HL-60 (cell line): ENCODE measurements at regions not wholly inside any gene's neighbourhood (a gene's known extent, or its start where the extent isn't known, plus 50 kb on each side); places are given as distances from the start of the nearest gene placed in this dataset.

Experiments
- SPI1 ChIP-seq: IDR thresholded peaks from 2 replicates; pipeline ENCODE4 v1.6.1; 2012; ENCODE audit warnings: low read depth, mild to moderate bottlenecking, borderline replicate concordance
- TF ChIP-seq, protein P1 (sequence below): IDR thresholded peaks from one replicate; pipeline ENCODE4 v1.5.1; 2011; ENCODE audit warnings: low read length, control low read depth, inconsistent platforms; ENCODE audit not compliant: insufficient read depth
- TF ChIP-seq, protein P2 (sequence below): IDR thresholded peaks from 2 replicates; pipeline ENCODE4 v1.6.1; 2012; ENCODE audit warnings: low read depth; ENCODE audit not compliant: insufficient replicate concordance

DNA sequence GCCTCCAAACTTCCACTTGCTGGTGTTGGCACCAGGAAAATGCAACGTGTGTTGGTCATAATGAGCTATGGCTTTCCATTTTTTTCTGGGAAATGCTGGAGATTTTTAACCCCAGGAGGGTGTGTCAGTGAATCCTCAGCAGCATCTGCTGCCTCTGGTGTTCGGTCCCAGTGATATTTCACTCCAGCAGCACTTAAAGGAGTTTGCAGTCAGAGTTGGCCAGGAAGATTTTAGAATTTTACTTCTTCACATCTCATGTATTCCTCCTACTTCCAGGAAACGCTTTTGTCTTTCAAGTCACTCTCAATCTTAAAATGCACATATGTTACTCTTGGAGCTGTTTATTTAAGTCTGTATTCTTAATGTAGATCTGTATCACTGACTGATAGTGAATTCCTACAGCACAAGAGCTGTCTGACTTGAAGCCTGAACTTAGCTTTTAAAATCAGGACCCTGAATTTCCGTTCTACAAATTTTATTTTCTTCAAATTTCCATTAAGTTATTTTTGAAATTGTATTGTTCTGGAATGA, 903.4 kb upstream of the SLC10A2 start:
- TF ChIP-seq, protein P1, sequence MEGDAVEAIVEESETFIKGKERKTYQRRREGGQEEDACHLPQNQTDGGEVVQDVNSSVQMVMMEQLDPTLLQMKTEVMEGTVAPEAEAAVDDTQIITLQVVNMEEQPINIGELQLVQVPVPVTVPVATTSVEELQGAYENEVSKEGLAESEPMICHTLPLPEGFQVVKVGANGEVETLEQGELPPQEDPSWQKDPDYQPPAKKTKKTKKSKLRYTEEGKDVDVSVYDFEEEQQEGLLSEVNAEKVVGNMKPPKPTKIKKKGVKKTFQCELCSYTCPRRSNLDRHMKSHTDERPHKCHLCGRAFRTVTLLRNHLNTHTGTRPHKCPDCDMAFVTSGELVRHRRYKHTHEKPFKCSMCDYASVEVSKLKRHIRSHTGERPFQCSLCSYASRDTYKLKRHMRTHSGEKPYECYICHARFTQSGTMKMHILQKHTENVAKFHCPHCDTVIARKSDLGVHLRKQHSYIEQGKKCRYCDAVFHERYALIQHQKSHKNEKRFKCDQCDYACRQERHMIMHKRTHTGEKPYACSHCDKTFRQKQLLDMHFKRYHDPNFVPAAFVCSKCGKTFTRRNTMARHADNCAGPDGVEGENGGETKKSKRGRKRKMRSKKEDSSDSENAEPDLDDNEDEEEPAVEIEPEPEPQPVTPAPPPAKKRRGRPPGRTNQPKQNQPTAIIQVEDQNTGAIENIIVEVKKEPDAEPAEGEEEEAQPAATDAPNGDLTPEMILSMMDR: no peak
- TF ChIP-seq, protein P2, sequence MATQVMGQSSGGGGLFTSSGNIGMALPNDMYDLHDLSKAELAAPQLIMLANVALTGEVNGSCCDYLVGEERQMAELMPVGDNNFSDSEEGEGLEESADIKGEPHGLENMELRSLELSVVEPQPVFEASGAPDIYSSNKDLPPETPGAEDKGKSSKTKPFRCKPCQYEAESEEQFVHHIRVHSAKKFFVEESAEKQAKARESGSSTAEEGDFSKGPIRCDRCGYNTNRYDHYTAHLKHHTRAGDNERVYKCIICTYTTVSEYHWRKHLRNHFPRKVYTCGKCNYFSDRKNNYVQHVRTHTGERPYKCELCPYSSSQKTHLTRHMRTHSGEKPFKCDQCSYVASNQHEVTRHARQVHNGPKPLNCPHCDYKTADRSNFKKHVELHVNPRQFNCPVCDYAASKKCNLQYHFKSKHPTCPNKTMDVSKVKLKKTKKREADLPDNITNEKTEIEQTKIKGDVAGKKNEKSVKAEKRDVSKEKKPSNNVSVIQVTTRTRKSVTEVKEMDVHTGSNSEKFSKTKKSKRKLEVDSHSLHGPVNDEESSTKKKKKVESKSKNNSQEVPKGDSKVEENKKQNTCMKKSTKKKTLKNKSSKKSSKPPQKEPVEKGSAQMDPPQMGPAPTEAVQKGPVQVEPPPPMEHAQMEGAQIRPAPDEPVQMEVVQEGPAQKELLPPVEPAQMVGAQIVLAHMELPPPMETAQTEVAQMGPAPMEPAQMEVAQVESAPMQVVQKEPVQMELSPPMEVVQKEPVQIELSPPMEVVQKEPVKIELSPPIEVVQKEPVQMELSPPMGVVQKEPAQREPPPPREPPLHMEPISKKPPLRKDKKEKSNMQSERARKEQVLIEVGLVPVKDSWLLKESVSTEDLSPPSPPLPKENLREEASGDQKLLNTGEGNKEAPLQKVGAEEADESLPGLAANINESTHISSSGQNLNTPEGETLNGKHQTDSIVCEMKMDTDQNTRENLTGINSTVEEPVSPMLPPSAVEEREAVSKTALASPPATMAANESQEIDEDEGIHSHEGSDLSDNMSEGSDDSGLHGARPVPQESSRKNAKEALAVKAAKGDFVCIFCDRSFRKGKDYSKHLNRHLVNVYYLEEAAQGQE: no peak
- TF ChIP-seq SPI1: no peak
